Mucosa of descending colon (tissue), 3 donors: ENCODE measurements at regions not wholly inside any gene's neighbourhood (a gene's known extent, or its start where the extent isn't known, plus 50 kb on each side); places are given as distances from the start of the nearest gene placed in this dataset.
"Not testable (repeated sequence)": the region's sequence is repeated elsewhere in the genome, so short reads cannot be mapped to it uniquely, and the experiment has no call there.

ENCODE experiments used
- ATAC-seq: fragments of 200-7000 bp; cut with Tn5 transposase; one replicate; pipeline ENCODE4 v1.9.1; 2020; ENCODE audit warnings: mild to moderate bottlenecking, moderate library complexity
- DNase-seq, 3 donors: peaks; one replicate each; pipeline ENCODE4 v3.0.0-alpha.2; 2020
- H3K36me3 ChIP-seq: fragments of 200-600 bp; one replicate; pipeline ENCODE4 v1.8.0; 2021; ENCODE audit warnings: low read depth, mild to moderate bottlenecking
- H3K4me1 ChIP-seq: fragments of 200-600 bp; one replicate; pipeline ENCODE4 v1.8.0; 2021; ENCODE audit warnings: low read depth, mild to moderate bottlenecking
- H3K4me3 ChIP-seq: fragments of 200-600 bp; one replicate; pipeline ENCODE4 v1.8.0; 2021; ENCODE audit warnings: mild to moderate bottlenecking
- H3K9me3 ChIP-seq: fragments of 200-600 bp; one replicate; pipeline ENCODE4 v1.8.0; 2021; ENCODE audit warnings: mild to moderate bottlenecking
- intact Hi-C, 2 donors: fragments of 100-400 bp; cut with DNase I in 1 of 2; cut with micrococcal nuclease in 1 of 2; formaldehyde crosslinking; loops; one replicate each; pipeline versions ENCODE4 v1.11.0 to v1.11.1; 2022; cut with DNase I, micrococcal nuclease
- TF ChIP-seq, protein P1 (sequence below): fragments of 200-600 bp; IDR thresholded peaks from one replicate; pipeline ENCODE4 v1.8.0; 2022; ENCODE audit warnings: antibody characterized with exemption, mild to moderate bottlenecking
- donor health status: DM: no; HTN: no; CAD: no; lungs with moderate emphysema.
- donor health status: DM: no; HTN: no; CAD: no.
- donor health status: DM: no; HTN: yes; CAD: no.

DNA sequence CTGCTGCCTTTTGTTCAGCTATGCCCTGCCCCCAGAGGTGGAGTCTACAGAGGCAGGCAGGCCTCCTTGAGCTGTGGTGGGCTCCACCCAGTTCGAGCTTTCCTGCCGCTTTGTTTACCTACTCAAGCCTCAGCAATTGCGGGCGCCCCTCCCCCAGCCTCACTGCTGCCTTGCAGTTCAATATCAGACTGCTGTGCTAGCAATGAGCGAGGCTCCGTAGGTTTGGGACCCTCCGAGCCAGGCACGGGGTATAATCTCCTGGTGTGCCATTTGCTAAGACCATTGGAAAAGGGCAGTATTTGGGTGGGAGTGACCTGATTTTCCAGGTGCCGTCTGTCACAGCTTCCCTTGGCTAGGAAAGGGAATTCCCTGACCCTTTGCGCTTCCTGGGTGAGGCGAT is 51.9 kb downstream of the DIPK2A start:
- not testable (repeated sequence) for H3K4me3 ChIP-seq, H3K9me3 ChIP-seq

DNA sequence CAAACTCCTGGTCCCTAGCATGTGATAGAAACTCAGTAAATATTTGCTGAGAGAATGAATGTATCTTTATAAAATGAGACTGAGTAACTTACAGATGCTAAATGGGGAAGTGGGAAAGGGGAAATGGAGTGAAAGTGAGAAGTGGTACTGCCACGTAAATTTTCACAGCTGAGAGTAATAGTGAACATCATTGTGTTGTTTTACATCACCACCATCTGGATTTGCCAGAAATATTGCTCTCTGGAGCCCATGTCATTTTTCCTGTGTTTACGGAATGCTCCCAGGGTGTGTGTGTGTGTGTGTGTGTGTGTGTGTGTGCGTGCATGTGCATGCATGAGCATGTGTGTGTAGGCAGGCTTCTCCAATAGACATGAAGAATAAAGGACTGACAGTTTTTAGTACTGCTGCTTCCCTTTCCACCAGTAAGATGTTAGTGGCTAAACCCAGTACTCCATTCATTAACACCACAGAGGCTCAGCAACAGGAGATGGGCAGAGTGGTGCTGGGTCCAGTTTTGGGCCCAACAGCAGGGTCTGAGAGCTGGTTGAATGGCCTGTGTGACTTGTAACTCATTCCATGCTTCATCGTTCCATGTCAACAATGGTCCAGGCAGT is 57.3 kb downstream of the DIPK2A start:
- H3K9me3 ChIP-seq = no peaks in the 10 kb centered on the region
- H3K4me1 ChIP-seq = no peaks in the 10 kb centered on the region
- ATAC-seq (peak; percentile 30), DNase-seq (peak in 1 of 3 donors; percentile 5)
- no peak overlapping the region for H3K4me3 ChIP-seq
- TF ChIP-seq, protein P1, sequence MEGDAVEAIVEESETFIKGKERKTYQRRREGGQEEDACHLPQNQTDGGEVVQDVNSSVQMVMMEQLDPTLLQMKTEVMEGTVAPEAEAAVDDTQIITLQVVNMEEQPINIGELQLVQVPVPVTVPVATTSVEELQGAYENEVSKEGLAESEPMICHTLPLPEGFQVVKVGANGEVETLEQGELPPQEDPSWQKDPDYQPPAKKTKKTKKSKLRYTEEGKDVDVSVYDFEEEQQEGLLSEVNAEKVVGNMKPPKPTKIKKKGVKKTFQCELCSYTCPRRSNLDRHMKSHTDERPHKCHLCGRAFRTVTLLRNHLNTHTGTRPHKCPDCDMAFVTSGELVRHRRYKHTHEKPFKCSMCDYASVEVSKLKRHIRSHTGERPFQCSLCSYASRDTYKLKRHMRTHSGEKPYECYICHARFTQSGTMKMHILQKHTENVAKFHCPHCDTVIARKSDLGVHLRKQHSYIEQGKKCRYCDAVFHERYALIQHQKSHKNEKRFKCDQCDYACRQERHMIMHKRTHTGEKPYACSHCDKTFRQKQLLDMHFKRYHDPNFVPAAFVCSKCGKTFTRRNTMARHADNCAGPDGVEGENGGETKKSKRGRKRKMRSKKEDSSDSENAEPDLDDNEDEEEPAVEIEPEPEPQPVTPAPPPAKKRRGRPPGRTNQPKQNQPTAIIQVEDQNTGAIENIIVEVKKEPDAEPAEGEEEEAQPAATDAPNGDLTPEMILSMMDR = no peak
- intact Hi-C loops = no loop called here
- no peaks in the 10 kb centered on the region for H3K36me3 ChIP-seq

More for the DNA sequence above, 51.9 kb downstream of the DIPK2A start:
- H3K4me1 ChIP-seq, ATAC-seq, DNase-seq, H3K36me3 ChIP-seq, intact Hi-C loops: not testable (repeated sequence)

DNA sequence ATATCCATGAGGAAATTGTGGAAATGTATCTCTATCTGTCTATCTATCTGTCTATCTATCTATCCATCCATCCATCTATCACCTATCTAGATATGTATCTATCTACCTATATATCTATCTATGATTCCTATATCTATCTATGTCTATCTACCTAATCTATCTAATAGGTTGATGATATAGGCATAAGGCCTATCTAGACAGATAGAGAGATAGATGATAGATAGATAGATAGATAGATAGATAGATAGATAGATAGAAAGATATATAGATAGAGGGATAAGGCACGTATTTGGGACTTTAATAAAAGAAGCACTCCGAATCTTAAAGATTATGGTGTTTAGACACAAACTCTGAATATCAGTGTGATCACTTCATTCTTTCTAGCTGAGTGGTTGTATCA is 58.1 kb downstream of the DIPK2A start:
- H3K9me3 ChIP-seq = no peaks in the 10 kb centered on the region
- no peaks in the 10 kb centered on the region for H3K4me1 ChIP-seq
- ATAC-seq (no peak), DNase-seq (no peak)
- H3K4me3 ChIP-seq = no peak overlapping the region
- intact Hi-C loops = no loop called here
- no peaks in the 10 kb centered on the region for H3K36me3 ChIP-seq
- TF ChIP-seq, protein P1 = no peak

DNA sequence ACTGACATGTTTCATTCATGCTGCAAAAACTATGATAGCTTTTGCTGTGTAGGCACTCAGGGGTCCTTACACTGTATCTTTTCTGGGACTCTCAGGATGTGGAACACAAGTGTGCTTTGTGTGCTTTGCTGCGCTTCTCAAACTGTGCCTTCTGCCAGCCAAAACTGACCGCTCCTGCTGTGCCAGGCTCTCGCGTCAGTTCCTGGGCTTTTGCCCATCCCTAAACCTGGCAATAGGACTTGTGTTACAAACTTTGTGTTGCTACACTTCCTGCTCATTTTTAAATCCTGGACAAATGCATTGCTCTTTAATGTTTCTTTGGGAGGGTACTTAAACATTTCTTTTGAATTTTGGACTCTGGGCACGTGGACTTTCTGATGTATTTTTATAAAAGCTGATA is 60.3 kb downstream of the DIPK2A start:
- H3K4me3 ChIP-seq = no peak overlapping the region
- DNase-seq = peak in 1 of 3 donors; percentile 20
- TF ChIP-seq, protein P1 = no peak
- H3K9me3 ChIP-seq = no peaks in the 10 kb centered on the region
- no peaks in the 10 kb centered on the region for H3K36me3 ChIP-seq
- no peaks in the 10 kb centered on the region for H3K4me1 ChIP-seq
- intact Hi-C loops = no loop called here
- ATAC-seq = no peak

DNA sequence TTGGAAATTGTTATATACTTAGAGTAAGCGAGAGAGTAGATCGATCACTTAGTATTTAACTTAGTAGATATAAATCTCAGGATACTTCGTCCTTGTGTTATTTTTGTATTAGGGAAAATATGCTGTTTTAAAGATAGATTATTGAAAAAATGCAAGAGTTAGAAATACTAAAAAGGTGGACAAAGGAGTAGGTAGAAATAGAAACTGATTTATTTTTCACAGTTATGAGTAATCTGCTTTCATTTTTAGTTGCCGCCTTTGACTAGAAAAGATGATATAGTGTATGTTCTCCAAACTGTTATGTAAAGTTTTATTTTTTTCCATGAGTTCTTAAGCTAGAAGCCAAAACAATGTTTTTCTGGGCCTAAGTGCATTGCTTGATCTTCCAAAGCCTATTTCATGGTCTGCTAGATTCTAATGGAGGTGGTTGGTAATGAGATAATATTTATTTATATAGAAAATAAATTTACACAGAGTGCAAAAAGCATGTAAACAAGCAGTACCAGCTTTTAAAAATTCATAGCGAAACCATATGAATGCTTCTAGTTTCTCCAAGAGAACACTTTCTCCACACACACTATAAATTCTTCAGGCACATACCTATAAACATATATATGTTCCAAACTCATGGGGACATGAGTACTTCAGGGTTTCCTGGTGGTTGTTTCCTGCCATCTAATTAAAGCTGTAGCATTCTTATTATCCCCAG is 61.1 kb downstream of the DIPK2A start:
- no peak for DNase-seq
- ATAC-seq = no peak
- intact Hi-C loops = no loop called here
- Histone ChIP-seq H3K9me3 (no peaks in the 10 kb centered on the region), H3K4me3 (no peak overlapping the region), H3K4me1 (no peaks in the 10 kb centered on the region), H3K36me3 (no peaks in the 10 kb centered on the region)
- TF ChIP-seq, protein P1 = no peak

DNA sequence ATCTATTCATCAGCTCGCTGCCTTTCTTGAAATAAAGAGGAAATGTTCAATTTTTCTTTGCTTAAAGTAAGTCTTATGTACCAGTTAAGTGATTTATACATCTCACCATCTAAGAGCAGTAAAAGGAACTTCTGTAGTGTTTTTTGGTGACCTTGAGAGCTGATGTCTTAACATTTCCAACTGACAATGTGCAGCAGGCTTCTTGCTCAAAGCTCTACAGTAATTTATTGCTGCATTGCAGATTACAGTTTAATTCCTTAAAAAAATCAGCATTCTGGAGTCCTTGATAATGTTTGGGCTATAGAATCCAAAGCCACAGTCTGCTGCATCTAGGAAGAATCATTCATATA is 61.6 kb downstream of the DIPK2A start:
- H3K4me3 ChIP-seq = no peak overlapping the region
- DNase-seq (no peak), ATAC-seq (no peak)
- H3K4me1 ChIP-seq = no peaks in the 10 kb centered on the region
- no peaks in the 10 kb centered on the region for H3K9me3 ChIP-seq
- H3K36me3 ChIP-seq = no peaks in the 10 kb centered on the region
- intact Hi-C loops = no loop called here
- TF ChIP-seq, protein P1 = no peak
